K562 (cell line): ENCODE measurements at regions not wholly inside any gene's neighbourhood (a gene's known extent, or its start where the extent isn't known, plus 50 kb on each side); places are given as distances from the start of the nearest gene placed in this dataset.

ENCODE experiments used
- CHCHD3 ChIP-seq: fragments of 250-450 bp; sonication (Bioruptor Pico); IDR thresholded peaks from 2 replicates; pipeline ENCODE4 v2.1.2; 2022; ENCODE audit warnings: mild to moderate bottlenecking
- CTCF ChIP-seq, 3 experiments: IDR thresholded peaks in 2 of 3; conservative IDR thresholded peaks in 1 of 3; 2 replicates each; pipeline ENCODE4 v1.5.1; 2011 to 2012; ENCODE audit warnings: low read length in 3 of 3, mild to moderate bottlenecking in 3 of 3, control low read depth in 2 of 3, improper control_type of control experiment in 1 of 3, inconsistent platforms in 1 of 3, low read depth in 1 of 3, mixed read lengths in 1 of 3, moderate library complexity in 1 of 3; ENCODE audit not compliant: insufficient read depth in 2 of 3
- ELF1 ChIP-seq: fragments of 200-800 bp; sonication (Bioruptor generic); IDR thresholded peaks from 2 replicates; pipeline ENCODE4 v1.6.1; 2016; ENCODE audit warnings: missing genetic modification characterization, missing compliant biosample characterization
- EZH2 ChIP-seq: IDR thresholded peaks from 2 replicates; pipeline ENCODE4 v1.6.1; 2012; ENCODE audit warnings: low read depth, mild to moderate bottlenecking, inconsistent platforms, low read length, borderline replicate concordance
- MAX ChIP-seq: sonication (generic); formaldehyde crosslinking; IDR thresholded peaks from 2 replicates; pipeline ENCODE4 v1.9.0; 2022; ENCODE audit warnings: mild to moderate bottlenecking, missing genetic modification reagents
- NUFIP1 ChIP-seq: fragments of 450-650 bp; IDR thresholded peaks from 2 replicates; pipeline ENCODE4 v1.6.1; 2018; ENCODE audit not compliant: partially characterized antibody
- POLR2A ChIP-seq: fragments of 450-650 bp; conservative IDR thresholded peaks from 2 replicates; pipeline ENCODE4 v1.6.1; 2016
- ZNF124 ChIP-seq: sonication (generic); formaldehyde crosslinking; IDR thresholded peaks from 2 replicates; pipeline ENCODE4 v1.8.1; 2022; ENCODE audit warnings: missing genetic modification reagents
- ZNF274 ChIP-seq: IDR thresholded peaks from 2 replicates; pipeline ENCODE4 v1.6.1; 2011; ENCODE audit warnings: low read depth, mild to moderate bottlenecking, low read length, moderate library complexity, borderline replicate concordance

GRCh38 chr10:55168343-55168742, 367.3 kb upstream of the PCDH15 start:
- no peak for TF ChIP-seq CTCF (IDR thresholded peaks at IDR 0.05 in 2 of 3, conservative IDR thresholded peaks at IDR 0.05 in 1 of 3; ENCODE audit: insufficient read depth in 2 of 3, low read depth in 1 of 3, low read length in 3 of 3)
- no peak for TF ChIP-seq ELF1 (tag)
- no peak for TF ChIP-seq CHCHD3 (CRISPR knock-in tag)
- TF ChIP-seq NUFIP1 = no peak
- no peak for TF ChIP-seq POLR2A
- no peak for TF ChIP-seq ZNF124 (CRISPR knock-in tag)
- no peak for TF ChIP-seq EZH2
- TF ChIP-seq ZNF274 = no peak
- TF ChIP-seq MAX (CRISPR knock-in tag) = no peak
